Superior temporal gyrus (tissue), 1 donor: ENCODE measurements at regions not wholly inside any gene's neighbourhood (a gene's known extent, or its start where the extent isn't known, plus 50 kb on each side); places are given as distances from the start of the nearest gene placed in this dataset.

ENCODE experiments used
- DNase-seq: peaks from one replicate; pipeline ENCODE4 v3.0.0-alpha.2; 2016; ENCODE audit errors: extremely low spot score

DNA sequence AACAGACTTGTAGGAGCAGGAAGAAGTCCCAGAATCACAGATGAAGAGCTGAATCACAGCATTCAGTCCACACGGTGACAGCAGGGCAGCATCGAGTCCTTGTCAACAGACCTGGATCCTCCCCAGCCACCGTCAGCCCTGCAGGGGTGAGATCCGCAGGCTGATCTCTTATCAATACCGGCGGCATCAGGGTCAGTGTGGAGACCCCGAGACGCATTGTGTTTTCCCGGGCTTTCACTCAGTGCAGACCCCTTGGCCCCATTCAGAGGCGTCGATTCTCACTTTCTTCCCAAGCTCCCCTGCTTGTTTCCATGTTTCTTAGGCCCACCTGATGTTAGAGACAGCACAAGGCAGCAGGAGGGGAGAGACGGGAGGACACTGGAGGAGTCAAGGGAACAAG is 609.6 kb downstream of the PTPRU start:
- no peak for DNase-seq

DNA sequence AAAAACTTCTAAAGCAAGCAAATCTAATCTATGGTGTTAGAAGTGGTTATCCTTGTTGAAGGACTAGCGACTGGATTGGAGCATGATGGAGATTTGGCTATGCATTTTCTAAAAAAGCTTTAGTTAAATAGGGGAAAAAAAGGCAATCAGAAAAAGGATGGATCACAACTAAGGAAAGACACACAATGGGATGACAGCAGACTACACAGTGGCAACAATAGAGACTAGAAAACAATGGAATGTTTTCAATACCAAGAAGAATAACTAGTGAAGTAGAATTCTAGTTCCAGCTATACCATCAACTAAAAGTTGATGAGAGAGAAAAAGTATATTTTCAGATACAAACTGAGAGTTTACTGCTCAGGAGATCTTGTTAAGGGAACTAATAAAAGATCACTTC is 605.8 kb downstream of the PTPRU start:
- no peak for DNase-seq

- DNase-seq, result no peak
These were observed 603.4 kb downstream of the PTPRU start for GRCh38 chr1:29839726-29840125.

- no peak for DNase-seq
These were observed 602.5 kb downstream of the PTPRU start for GRCh38 chr1:29838738-29839320.

DNA sequence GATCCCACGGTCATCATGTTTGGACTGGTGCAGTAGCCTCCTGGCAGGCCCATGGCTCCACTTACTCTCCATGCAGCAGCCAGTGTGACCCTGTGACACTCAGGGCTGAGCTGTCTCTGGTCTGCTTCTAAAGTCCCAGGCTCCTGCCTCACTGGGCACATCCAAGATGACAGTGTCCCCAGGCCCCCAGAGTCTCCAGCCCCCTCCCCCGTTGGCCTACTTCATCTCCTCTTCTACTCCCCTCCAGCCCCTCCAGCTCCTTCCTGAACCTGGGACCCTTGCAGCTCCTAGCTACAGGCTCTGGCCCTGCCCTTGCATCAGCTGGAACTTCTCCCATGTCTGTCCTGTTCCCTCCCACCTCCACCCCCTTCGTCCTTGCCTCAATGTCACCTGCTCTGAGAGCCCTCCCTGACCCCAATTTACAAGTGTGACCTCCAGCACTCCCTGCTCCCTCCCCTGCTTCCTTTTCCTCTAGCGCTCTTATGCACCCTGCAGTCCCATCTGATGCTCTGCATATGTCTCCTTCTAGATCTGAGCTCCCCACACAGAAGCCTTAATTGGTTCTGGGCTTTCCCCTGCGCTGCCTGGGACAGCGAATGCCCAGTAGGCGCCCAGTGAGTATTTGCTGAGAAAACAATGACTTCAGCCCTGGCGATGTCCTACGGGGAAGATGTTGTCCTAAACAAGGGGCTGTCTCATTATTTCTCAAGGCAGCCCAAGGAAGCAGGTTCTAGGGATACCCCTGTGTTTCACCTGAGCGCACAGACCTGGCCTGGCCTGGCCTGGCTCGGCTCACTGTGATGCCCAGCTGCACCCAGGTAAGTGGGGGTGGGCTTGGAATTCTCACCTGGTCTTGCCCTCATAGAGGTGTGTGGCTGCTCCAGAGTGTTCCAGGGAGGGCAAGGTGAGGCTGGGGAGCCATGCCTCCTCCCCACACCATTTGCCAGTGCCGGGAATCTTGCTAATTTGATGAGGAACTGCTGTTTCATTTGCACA is 600.6 kb downstream of the PTPRU start:
- DNase-seq, result no peak

GRCh38 chr1:29835874-29836273 is 599.6 kb downstream of the PTPRU start:
- no peak for DNase-seq

GRCh38 chr1:29835406-29835805 is 599.1 kb downstream of the PTPRU start:
- no peak for DNase-seq

GRCh38 chr1:29833581-29833980 is 597.3 kb downstream of the PTPRU start:
- DNase-seq, result no peak

DNA sequence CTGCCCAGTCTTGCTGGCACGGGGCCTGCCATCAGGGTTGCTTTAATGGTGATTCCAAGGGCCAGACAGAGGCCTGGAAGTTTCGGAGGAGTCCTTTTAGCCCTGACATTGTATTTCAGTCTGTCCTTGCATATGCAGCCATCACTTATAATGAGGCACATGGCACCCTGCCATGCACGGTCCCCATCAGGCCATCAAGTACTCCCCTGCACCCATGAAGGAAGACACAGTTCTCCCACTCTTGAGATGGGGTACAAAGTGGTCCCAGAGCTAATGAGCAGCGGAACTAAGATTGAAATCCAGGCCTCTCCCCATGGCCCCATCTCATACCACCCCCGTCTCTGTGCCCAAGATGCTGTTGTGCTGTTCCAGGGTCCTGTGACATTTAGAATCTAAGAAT is 596.6 kb downstream of the PTPRU start:
- no peak for DNase-seq

DNA sequence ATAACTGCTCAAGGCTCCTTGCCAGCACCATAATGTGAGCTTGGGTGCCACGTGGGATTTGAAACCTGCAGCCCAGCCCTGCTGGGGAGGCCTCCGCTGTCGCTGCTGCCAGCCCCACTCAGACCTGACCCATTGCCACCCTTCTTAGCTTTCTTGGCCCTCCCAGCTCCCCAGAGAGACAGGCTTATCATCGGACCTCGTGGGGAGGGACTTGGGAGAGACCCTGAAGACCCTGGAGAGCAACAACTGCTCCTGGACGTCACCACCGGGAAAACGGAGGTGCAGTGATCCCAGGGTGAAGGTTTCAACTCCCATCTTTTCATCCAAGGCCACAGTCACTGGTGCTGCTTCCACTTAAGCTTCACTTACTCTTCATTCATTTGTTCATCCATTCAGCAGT is 596.1 kb downstream of the PTPRU start:
- no peak for DNase-seq

DNA sequence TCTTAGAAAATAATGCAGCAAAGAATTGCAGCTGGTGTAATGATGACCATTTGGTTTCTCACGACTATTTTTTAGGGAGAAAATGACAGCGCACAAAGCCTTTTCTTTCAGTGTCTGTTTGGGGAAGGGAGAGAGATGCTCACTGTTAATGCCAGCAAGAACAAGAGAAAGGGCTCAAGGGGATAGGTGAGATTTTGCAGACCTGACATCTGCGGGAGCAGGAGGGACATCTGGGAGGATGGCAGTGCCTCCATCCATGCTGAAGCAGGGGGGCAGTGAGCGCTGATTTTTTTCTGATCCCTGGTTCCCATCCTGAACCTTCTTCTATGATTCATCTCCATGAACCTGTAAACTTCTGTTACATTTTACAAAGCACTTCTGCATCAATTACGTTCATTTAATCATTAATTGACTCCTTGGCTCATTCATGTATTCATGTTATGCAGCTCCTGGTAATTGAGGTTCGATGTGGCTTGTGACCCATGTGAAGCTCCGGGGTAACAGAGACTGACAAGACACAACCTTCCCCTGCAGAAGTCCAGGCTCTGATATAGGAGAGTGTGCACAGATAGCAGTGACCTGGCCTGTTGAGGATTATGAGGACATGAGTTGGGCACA is 595.3 kb downstream of the PTPRU start:
- DNase-seq, result no peak

GRCh38 chr1:29830916-29831315 is 594.6 kb downstream of the PTPRU start:
- DNase-seq, result no peak

DNA sequence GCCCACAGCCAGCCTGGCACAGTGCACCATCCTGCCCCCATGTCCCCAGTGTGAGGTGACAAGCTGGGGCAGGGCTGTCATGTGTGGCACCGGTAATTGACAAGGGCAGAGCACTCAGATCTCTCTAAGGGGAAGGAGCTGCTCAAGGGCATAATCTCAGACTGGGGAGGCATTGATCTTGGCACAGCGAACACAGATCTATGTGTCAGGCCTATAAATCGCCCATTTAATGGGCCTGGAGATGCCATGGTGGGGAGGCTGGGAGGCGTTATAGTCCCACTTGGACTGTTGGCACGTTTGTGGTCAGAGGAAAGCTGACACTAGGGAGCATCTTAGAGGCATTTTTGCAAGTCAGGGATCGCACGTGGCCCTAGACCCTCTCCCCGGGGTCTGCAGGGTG is 594.1 kb downstream of the PTPRU start:
- no peak for DNase-seq

DNA sequence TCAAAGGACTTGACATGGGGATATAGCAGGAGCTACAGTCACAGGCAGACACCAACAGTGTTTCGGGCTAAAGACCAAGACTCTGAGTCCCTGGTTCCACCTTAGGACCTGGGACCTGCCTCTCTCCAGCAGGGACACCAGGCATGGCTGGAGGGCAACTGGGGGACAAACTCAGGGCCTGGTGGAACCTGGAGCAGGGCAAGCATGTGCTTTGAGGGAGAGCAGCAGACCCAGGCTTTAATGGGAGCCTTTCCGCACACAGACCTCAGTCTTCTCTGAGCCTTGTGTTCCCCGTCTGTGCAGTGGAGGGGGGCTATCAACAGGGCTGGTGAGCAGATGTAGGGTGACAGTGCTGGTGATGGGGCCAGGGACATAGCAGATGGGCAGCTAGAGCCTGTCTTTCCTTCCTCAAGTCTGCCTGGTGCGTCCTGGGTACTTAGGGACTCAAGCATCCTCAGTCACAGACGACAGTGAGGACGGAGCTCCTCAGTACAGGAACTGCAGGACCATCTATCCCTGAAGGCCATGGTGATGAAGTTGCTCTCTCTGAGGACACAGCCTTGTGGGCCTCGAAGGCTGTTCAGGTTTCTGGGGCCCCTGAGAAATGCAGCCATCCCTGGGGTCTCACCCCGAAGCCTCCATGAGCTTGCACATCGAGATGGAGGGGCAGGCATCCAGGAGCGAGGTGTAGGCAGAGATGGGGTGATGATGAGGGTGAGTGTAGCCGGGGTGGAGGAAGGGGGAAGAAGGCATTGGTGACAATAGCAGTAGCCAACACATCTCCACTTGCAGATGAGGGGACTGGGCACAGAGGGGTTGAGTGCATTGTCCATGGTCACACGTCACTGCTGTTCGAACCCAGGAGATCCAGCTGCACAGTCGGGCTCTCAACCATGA is 593.4 kb downstream of the PTPRU start:
- DNase-seq, result no peak

DNA sequence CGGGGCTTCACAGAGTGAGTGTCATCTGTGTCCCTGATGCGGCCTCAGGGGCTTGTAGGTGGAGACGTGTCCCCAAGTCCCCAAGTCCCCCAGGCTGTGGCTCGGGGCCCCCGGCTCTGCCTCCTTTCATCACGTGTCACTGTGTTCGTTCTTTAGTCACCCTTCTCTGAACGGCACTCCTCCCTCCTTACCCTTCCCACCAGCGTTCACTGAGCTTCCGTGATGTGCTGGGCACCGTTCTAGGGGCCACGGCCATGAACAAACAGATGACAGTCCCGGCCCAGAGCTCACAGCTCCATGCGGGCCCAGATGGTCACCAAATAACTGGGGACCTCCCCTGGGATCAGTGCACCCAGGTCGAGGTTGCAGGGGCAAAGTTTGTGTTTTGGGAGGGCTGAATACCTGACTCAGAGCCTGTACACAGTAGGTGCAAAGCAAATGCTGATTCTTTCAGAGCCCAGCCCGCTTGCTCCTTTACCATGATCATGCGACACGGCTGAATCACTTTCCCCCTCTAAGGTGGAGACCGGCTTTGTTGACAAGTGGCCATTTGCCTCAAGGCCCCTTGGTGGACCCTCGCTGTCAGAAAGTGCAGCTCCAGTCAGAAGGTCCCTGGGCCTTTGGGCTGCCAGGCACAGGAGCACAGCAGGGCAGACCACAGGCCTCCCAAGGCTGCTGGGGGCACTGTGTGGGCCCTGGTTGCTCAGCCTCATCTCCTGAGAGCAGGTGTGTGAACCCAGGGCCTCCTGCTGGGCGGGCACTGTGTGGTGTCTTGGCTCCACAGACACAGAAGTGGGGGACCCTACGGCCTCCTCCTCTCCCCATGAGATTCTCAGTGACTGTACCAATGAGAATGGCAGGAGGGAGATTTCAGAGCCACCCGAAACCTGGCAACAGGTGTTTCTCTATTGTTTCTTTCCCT is 592.5 kb downstream of the PTPRU start:
- no peak for DNase-seq

GRCh38 chr1:29827801-29828525 is 591.6 kb downstream of the PTPRU start:
- DNase-seq, result no peak

DNA sequence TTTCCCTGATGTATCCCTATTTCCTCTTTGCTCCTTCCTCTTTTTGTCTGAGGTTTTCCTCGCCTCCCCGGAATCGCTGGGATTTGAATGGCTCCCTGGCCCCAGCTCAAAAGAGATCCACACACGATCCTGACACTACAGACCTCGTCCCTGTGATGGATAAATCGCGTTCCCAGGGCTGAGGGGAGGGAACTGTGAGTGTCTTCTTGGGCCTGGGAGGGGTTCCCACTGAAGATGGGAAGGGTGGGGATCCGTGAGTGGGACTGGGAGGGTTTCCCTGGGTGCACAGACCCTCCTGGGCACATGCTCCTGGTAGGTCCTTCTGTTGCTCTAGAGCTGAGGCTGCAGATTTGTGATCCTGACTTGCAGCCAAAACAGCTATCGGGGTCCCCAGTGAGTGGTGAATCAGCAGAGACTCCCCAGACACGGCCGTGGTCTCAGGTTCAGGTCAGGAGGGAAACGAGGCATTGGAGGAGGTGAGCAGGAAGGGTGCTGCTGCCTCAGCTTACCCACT is 591.0 kb downstream of the PTPRU start:
- DNase-seq, result no peak

GRCh38 chr1:29826646-29827045 is 590.3 kb downstream of the PTPRU start:
- no peak for DNase-seq

- no peak for DNase-seq
These were observed 589.7 kb downstream of the PTPRU start for GRCh38 chr1:29825941-29826415.
